HG03469 (cell line): ENCODE measurements at regions not wholly inside any gene's neighbourhood (a gene's known extent, or its start where the extent isn't known, plus 50 kb on each side); places are given as distances from the start of the nearest gene placed in this dataset.

Experiments used
- ATAC-seq: cut with Tn5 transposase; IDR thresholded peaks from one replicate; pipeline ENCODE4 v1.9.1; 2021; ENCODE audit warnings: mild to moderate bottlenecking, moderate library complexity, moderate number of reproducible peaks; ENCODE audit not compliant: unreplicated experiment

DNA sequence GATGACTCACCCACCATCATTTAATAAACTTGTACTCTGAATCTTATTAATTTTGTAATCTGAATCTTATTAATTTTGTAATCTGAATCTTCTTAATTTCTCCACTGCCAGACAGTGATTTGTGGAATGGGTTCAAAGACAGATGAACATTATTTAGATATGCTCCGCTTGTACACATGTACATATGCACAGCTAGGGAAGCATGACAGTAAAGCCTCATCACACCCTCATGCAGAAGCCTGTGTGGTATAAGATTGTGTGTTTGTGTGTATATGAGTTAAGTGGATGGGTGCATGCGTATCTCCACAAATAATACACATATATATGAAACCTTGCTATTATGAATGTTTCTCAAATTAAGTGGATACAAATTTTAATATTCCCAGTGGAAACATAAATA is 318.5 kb upstream of the SFRP2 start:
- ATAC-seq, result no peak

DNA sequence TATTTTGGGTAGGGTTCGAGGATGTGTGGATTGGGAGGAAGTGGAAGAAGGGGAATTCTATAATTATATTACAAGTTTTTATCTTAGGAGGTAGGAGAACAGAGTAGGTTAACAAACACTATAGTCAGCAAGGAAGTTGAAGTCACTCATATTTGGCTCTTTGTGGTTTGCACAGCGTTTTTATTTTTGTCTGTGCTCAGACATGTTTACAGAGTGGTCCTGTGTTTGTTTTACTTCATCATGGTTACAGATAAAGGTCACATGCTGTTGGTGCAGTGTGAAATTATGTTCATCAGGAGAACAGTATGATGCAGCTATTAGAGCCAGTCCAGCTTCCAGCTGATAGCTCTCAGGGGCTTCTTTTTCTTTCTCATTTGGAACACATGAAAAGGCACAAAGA is 299.9 kb upstream of the SFRP2 start:
- ATAC-seq, result no peak

DNA sequence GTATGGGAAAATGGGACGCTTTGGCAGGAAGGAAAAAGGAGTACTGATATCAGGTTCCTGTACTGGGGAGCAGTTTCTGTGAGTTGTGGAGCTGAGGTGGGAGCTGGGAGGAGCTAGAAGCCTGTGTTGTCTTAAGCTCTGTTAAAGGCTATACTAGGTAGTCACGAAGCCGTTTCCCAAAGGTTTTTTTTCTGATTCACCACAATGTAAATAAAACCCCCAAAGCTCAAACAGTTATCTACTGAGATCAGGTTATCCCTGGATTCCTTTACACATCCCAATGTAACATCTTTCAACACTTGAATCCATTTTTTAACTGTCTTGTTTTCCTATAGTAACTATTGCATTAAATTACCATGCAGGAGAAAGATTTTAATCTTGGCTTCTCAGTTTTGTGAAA is 297.4 kb upstream of the SFRP2 start:
- no peak for ATAC-seq

DNA sequence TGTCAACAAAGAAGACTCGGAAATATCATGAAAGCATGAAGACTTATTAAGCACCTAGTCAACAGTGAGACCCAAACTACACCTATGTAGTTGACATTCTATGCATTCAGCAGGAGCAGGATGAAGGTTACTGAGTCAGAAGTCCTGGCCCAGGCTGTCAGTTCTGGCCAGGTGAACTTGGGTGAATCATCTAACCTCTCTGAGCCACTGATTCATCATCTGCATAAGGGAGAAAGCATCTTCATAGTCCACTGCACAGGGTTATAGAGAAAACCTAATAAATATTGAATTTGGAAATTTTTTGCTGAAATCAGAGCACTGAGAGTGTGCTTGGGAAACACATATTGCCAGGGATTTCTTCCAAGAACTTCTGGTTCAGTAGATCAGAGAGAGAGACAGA is 296.0 kb upstream of the SFRP2 start:
- ATAC-seq, result no peak

DNA sequence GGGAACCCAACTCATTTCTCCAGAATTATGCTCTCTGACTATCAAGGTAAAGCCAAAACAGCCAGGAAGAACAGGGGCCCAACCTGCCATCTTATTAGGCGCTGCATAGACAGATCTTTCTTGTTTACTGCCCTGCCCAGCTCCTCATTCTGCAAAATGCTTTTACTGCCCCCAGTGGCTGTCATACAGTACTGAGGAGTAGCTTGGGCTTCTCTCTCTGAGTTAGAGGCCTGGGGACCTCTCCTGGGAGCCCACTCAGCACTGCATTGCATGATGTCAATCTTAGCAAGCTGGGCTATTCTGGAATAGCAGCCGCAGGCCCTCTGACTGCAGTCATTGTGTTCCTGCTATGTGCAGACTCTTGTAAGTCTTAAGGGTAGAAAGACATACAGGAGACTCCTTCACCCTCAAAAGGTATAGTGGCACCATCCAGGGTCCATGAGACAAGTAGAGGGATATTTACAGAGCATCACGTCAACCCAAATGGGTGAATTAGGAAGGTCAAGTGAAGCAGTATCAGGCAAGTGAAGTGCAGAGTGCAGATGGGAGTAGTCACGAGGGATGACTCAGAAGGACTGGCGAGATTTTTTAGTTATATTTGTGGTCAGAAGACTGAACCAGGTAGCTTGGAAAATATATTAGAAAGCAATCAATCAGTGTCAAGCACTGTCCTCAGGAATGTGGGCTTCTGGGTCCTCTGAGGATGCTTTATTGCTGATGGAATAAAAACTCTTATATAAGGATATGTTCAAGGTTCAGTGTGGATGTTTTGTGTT is 294.1 kb upstream of the SFRP2 start:
- peak; percentile 57 for ATAC-seq

DNA sequence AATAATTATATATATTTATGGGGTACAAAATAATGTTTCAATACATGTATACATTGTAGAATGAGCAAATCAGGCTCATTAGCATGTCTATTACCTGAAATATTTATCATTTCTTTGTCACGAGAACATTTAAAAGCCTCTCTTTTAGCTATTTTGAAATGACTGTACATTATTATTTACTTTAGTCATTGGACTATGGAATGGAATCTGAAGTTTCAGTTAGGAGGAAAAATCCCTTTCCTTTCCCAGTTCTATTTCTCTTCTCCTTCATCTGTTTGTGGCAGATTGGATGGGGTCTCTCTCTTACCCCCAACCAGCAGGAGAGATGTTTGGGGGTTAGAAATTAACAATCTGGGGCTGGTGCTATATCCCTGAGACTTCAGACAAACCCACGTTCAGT is 292.5 kb upstream of the SFRP2 start:
- ATAC-seq, result no peak

DNA sequence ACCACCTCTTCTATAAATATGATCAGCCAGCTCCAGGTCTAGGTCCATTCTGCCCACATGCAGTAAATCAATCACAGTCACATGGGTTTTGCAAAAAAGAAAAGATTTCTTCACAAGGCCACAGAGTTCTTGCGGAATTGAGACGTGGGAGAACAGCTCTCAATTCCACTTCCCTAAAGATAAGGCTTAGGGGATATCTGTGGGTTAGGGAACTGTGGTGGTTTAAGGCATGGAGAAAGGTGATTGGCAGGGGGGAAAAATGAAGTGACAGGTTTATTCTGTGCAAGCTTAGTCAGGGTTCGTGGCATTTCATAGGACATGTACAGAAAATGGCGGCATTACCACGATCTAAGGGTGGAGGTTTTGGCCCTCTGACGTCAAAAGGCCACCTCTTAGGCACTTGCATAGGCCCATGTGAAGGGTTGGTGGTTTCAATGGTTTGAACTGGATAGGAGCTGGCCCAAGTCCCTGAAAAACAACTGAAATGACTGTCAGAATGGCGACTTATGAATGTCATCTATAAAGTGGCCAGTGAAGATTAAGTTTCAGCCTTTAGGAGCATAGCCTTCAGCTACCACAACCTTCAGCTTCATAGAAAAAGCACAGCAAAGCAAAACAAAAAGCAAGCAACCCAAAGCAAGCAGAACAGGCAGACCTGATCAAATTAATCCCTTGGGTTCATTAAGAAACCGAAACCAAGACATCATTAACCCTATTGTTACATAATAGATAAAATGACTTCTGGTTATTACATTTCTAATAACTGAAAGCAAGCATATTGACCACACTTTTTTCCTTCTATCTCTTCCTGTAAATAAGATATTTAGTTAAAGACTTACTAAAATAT is 289.8 kb upstream of the SFRP2 start:
- no peak for ATAC-seq

DNA sequence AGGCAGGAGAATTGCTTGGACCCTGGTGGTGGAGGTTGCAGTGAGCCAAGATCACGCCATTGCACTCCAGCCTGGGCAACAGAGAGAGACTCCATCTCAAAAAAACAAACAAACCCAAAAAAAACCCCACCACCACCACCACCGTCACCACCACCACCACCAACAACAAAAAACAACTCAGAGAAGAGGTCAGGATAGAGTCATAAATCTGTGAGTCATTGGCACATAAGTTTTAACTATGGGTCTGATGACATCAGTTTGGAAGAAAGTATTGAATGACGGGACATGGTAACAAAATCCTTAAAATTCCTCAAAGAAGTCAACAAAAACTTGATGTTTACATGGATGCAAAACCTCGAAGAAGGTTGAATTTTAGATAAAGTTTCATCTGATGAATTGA is 288.0 kb upstream of the SFRP2 start:
- ATAC-seq, result no peak

DNA sequence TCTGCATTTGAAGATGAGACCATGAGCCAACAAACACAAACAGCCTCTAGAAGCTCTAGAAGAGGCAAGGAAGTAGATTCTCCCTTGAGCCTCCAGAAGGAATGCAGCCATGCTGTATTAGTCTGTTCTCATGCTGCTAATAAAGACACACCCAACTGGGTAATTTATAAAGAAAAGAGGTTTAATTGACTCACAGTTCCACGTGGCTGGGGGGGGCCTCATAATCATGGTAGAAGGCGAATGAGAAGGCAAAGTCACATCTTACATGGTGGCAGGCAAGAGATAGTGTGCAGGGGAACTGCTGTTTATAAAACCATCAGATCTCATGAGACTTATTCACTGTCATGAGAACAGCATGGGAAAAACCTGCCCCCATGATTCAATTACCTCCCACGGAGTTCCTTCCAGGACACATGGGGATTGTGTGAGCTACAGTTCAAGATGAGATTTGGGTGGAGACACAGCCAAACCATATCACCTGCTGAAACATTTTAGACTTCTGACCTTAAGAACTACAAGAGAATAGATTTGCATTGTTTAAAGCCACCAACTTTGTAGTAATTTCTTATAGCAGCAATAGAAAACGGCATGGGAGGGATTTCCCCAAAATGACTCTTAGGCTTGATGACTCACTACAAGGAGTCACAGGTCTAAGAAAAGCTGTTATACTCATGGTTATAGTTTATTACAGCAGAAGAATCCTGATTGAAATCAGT is 284.4 kb upstream of the SFRP2 start:
- peak; percentile 66 for ATAC-seq

DNA sequence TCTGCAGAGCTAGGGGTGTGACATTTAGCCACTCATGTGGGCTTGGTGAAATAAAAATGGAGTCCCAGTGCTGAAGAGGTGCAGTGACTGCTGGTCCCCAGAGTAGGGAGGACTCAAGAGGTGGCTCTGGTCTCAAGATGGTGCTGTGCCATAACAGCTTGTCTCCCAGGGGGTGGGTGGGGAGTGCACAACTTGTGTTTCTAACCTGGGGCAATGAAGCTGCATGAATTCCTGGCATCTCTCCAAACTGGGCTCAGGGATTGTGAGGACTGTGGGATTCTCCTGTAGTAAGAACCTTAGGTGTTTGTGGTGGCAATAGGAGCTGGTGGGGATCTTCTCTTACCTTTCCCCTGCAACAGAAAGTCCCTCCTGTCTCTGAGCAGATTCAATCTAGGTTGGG is 278.9 kb upstream of the SFRP2 start:
- ATAC-seq, result no peak

DNA sequence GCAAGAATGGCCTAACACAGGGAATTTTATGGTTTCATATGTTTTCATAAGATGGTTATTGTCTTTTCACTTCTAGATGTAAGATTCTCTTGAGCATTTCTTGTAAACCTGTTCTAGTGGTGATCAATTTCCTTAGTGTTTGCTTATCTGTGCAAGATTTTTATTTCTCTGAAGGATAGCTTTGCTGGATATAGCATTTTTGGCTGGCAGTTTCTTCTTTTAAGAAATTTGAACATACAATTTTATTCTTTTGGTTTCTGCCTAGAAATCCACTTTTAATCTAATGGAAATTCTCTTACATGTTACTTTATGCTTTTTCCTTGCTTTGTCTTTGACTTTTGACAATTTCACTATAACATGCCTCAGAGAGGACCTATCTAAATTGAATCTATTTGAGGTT is 276.5 kb upstream of the SFRP2 start:
- no peak for ATAC-seq

DNA sequence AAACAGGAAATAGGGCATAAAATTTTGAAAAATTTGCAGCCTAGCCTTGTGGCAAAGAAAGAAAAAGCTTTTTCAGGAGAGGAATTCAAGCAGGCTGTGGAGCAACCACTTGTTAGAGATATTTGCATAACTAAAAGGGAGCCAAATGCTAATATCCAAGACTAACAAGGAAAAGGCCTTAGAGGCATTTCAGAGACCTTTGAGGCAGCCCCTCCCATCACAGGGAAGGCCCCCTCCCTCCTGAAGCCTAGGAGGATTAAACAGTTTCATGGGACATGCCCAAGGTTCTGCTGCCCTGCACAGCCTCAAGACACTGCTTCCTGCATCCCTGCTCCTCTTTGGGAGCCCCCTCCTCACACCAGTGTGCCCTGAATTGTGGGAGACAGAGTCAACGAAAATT is 275.4 kb upstream of the SFRP2 start:
- ATAC-seq, result no peak

DNA sequence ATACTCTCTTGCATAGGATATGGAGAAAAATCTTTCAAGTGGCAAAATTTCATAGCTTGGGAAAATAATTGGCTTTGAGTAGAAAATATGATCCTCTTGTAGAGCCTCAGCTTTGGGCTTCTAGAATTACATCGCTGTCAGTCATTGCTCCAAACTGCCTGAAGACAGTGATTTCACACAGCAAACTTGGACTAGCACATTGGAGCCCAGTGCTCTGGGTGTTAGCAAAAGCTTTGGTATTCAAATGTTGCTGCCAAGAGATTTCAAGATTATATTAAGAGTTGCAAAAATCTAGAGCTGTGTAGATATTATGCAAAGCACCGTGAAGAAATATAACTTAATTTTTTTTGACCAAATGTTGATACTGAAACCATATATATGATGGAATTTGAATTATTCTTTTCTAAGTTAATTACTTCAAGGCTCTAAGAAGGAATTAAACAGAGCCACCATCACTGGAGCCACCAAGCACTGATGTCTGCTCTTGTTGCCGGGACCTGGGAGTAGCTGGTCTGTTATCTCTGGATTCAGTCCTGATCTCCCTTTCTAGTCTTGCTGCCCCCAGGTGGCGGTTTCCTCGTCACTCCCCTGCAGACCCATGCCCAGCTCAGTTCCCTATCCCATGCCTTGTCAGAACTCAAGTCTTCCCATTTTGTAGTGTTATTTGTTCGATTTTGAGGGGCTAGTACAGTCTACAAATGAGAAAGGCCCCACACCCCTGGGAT is 260.7 kb upstream of the SFRP2 start:
- ATAC-seq, result no peak

DNA sequence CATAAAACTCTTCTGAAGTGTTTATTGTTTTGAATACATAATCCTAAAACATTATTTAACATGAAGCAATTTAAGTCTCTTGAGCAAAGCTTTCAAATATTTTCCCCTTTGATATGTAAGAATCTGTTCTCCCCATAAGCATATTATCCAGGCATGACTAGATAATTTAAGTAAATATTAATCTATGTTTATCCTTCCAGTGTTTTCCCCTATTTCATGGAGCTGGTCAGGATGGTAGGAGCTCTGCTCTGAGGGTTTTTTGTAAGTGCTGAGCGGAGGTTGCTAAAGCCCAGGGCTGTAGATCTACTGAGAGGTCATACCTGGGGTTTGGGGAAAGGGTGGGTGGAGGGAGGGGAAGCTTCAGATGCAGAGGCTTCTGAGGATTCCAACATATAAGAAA is 258.9 kb upstream of the SFRP2 start:
- no peak for ATAC-seq

DNA sequence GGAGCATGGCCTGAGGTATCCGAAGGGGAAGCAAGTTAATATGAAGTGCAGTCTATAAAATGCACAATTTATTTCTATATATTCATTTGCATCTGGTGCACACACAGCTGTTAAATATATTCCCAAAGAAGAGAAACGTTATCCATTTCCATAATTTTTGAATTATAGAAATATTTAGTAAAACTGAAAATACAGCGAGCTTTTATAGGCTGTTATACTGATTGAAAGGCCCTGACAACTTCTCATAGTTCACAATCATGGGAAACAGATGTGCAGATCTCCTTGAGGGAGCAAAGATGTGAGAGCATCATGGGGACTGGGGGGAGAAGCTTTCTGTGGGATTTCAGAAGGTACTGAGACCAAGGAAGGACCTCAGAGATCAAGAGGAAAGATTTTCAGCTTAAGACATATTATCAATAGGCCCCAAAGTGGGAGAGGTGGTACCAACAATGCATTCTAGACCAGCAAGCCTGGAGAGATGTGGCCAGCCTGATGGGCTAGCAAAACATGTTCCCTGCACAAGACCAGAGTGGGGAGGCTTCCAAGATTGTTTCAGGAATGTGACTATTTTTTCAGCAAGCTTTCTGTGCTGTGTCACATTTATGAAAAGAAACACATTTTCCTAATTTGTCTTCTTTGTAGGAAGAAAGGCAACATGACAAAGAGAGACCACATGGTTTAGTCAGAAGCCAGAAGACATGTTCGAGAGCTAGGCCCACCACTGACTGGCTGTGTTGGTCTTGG is 256.0 kb upstream of the SFRP2 start:
- ATAC-seq, result no peak

DNA sequence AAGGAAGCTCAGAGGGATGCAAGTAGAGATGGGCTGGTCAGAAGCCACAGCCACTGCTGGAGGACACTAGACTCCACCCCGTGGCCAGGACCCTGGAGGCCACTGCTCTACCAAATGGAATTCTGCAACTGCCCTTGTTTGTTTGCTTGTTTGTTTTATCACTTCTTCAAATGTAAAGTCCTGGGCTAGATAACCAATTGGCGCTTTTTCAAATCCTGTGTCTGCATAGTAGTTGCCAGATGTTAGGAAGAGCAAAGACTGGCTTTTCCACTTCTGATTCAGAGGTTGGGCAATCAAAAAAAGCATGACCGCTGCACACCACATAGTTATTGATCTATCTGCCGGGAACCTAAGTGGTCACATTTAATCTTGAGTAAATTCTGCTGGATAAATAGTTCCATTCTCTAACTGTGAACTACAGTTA is 255.2 kb upstream of the SFRP2 start:
- ATAC-seq, result no peak

DNA sequence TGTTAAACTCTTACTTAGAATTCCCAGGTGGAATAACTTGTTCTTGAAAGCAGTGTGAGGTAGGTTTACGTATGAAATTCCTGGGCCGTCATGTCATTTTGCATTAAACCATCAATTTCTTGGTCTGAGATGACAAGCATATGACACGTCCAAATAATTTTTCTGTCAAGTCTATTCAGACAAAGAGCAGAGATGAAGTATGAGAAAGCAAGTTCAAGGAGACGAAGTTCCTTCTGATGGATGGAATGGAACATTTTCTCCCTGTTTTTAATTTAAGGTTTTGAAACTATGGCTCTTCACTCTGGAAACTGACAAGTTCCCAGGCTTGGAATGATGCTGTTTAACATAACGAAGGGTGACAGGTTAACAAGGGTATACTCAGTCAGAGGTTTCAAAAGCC is 252.8 kb upstream of the SFRP2 start:
- ATAC-seq, result no peak

DNA sequence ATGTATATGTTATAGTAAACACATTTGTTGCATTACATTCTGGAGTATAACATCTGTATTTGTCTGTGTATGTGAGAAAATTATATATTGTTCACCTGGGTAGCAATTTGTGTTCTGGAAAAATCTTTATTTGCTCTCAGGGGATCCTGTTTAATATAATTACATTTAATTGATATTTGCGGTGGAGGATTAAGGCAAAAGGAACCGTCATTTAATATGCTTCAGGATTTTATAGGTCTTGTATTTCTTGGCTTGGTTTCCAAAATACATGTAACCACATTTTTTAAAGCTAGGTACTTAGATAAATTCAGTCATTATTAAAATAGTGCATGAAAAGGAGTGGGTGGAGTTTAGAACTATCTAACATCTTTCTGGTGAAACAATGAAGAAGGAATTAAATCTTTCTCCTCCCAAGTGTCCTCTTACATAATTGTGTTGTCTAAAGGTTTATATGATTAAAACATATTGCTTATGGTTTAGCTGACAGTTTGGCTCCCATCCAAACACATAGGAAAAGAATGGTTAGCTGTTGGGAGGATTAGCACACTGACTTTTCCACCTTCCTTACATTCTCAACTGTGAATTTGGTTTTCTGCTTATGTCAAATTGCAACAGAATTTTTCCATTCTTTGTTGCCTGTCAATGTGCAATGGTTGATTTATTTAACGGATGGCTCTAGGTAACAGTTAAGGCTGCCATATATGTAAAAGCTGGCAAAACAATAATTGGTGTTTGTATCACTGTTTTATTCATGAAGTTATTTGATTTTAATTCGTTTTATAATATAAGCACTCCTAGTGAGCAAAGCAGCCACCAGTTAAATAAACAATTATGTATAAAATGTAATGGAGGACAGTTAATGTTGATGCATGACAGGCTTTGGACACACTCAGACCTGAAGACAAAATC is 250.8 kb upstream of the SFRP2 start:
- no peak for ATAC-seq

DNA sequence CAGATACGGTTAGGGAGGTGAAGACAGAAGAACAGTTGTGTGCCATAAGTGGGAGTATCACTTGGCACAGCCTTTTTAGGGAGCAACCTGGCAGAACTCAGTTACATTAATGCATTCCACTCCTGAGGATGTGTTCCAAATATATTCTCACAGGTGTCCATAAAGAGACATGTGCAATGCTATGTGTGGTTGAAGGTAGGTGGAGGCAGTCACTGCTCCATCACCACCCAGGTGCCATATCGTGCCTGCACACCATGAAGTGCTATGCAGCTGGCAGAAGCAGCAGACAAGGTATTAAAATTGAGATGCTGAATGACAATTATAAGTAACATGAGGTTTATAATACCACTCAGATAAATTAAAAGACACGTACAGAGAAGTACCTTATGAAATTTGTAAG is 248.0 kb upstream of the SFRP2 start:
- ATAC-seq, result no peak
